ENCODE measurements at regions not wholly inside any gene's neighbourhood (a gene's known extent, or its start where the extent isn't known, plus 50 kb on each side); places are given as distances from the start of the nearest gene placed in this dataset.

DNA sequence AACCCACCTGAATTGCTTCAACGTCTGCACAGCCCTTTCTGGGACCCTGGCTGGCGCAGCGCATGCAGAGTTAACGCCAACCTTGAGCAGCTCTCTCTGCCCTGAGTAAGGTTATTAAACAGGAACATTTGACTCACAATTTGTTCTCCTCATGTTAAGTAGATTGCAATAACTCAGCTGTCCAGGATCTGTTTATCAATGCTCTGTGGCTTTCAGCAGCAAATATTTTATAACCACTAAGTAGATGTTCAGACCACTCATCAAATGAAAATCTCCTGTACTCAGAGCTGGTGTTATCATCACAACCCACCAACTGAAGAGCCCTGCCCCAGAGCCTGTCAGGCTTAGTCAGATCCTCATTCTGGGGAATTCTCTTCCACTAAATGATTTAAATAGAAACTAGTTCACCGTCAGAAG lies 403.0 kb downstream of the ZNF608 start:
- H3K27me3 ChIP-seq (ENCODE audit: control insufficient read depth, insufficient read depth, low read length): no peaks in the 10 kb centered on the region
- no peaks in the 10 kb centered on the region for H3K36me3 ChIP-seq (ENCODE audit: control insufficient read depth, insufficient read depth, low read length)
- H3K4me1 ChIP-seq (ENCODE audit: control insufficient read depth, insufficient read depth, low read length): no peaks in the 10 kb centered on the region
- no peak overlapping the region for H3K9ac ChIP-seq (ENCODE audit: low read length)
- H3K9me3 ChIP-seq (ENCODE audit: control insufficient read depth, low read length): no peaks in the 10 kb centered on the region
- no peak overlapping the region for H3K4me3 ChIP-seq (ENCODE audit: low read length)

DNA sequence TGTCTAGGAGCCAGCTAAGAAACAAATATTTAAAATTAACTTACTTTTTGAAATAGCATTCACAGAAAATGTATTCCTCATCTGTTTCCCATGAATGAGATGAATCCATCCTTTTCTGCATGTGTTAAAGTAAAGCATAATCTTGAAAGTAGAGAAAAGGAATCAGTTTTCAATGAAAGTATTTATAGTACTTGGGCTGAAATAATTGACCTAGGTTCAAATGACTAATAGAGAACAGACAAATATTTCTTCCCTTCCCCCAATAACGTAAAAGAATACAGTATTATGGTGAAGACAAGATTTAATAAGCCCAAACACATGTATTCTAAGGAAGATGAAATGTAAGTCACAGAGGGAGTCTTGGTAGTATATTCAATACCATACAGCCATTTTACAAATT lies 403.5 kb downstream of the ZNF608 start:
- H3K9ac ChIP-seq (ENCODE audit: low read length): no peak overlapping the region
- H3K36me3 ChIP-seq (ENCODE audit: control insufficient read depth, insufficient read depth, low read length): no peaks in the 10 kb centered on the region
- no peaks in the 10 kb centered on the region for H3K9me3 ChIP-seq (ENCODE audit: control insufficient read depth, low read length)
- H3K4me3 ChIP-seq (ENCODE audit: low read length): no peak overlapping the region
- no peaks in the 10 kb centered on the region for H3K4me1 ChIP-seq (ENCODE audit: control insufficient read depth, insufficient read depth, low read length)
- no peaks in the 10 kb centered on the region for H3K27me3 ChIP-seq (ENCODE audit: control insufficient read depth, insufficient read depth, low read length)

DNA sequence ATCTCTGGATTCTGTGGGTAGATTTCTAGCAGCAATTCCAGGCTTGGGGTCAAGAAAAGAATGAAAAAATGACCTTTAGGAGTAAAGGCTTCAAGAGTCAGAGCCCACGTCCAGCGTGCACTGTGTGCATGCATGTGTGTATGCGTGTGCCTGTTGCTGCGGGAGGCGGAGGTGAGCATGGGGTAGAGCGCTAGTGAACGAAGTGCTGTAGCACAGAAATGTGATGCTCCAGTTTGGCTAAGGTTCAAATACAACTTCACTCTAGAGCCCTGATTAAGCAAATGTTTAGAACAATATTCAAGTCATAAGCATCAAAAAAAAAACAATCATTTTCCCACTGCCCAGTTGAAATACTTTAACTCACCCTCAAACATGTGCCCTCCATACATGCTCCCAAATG lies 403.9 kb downstream of the ZNF608 start:
- no peak overlapping the region for H3K4me3 ChIP-seq (ENCODE audit: low read length)
- H3K9ac ChIP-seq (ENCODE audit: low read length): no peak overlapping the region
- H3K4me1 ChIP-seq (ENCODE audit: control insufficient read depth, insufficient read depth, low read length): no peaks in the 10 kb centered on the region
- H3K27me3 ChIP-seq (ENCODE audit: control insufficient read depth, insufficient read depth, low read length): no peaks in the 10 kb centered on the region
- H3K9me3 ChIP-seq (ENCODE audit: control insufficient read depth, low read length): no peaks in the 10 kb centered on the region
- no peaks in the 10 kb centered on the region for H3K36me3 ChIP-seq (ENCODE audit: control insufficient read depth, insufficient read depth, low read length)

DNA sequence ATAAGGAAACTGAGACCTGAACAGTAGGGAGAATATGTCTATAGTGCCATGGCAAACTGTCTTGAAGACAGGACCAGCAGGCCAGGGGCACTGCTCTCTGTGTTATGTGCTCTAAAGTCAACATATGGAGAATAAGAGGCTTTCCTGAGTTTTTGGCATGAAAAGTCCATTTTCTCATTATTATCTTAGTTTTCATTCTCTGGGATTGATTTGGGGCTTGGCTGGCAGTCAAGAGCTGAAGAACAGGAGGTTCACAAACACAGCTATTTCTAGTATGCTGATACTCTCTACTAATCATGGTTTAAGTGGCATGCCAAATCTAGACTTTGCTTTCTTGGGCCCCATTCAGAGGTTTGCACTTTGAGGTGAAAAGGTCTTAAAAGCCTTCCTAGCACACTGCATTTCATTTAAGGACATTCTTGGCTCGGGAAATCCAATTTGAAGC lies 404.4 kb downstream of the ZNF608 start:
- Histone ChIP-seq H3K9ac (ENCODE audit: low read length) (no peak overlapping the region), H3K4me3 (ENCODE audit: low read length) (no peak overlapping the region), H3K27me3 (ENCODE audit: control insufficient read depth, insufficient read depth, low read length) (no peaks in the 10 kb centered on the region), H3K4me1 (ENCODE audit: control insufficient read depth, insufficient read depth, low read length) (no peaks in the 10 kb centered on the region), H3K9me3 (ENCODE audit: control insufficient read depth, low read length) (no peaks in the 10 kb centered on the region), H3K36me3 (ENCODE audit: control insufficient read depth, insufficient read depth, low read length) (no peaks in the 10 kb centered on the region)

DNA sequence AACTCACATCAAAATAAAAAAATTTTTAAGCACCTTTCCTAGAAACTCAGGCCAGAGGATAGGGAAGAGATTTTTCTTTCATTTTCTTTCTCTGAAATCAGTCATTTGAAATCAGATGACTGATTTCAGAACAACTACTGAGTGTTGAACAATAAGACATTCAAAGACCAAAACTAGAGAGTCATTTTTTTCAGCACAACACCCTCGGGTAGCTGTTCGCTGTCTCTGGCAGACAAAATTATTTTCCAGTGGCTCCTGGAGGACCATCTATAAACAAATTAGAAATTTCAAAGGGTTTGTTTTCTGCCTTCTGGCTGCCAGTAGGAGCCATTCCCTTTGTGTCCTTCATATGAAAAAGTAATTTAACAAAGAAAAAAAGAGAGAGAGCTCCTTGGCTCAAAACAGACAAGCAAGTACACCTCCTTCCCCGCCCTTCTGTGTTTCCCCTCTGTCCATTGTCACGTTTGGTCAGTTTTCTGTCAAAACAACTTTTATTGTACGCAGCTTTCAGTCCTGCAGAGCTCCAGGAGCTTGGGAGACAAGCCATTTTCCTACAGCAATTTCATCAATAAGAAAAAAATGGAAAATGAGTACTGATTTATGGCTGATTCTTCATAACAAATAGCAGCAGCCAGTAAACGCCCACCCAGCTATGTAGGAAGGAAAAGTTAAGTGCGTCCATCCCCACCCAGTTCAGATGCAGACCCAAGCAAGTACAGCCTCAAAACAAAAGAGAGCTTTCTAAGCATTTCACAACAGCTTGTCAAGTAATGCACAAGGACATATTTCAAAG lies 405.2 kb downstream of the ZNF608 start:
- Histone ChIP-seq H3K36me3 (ENCODE audit: control insufficient read depth, insufficient read depth, low read length) (no peaks in the 10 kb centered on the region), H3K9ac (ENCODE audit: low read length) (no peak overlapping the region), H3K4me3 (ENCODE audit: low read length) (no peak overlapping the region), H3K9me3 (ENCODE audit: control insufficient read depth, low read length) (no peaks in the 10 kb centered on the region), H3K27me3 (ENCODE audit: control insufficient read depth, insufficient read depth, low read length) (no peaks in the 10 kb centered on the region), H3K4me1 (ENCODE audit: control insufficient read depth, insufficient read depth, low read length) (no peaks in the 10 kb centered on the region)

DNA sequence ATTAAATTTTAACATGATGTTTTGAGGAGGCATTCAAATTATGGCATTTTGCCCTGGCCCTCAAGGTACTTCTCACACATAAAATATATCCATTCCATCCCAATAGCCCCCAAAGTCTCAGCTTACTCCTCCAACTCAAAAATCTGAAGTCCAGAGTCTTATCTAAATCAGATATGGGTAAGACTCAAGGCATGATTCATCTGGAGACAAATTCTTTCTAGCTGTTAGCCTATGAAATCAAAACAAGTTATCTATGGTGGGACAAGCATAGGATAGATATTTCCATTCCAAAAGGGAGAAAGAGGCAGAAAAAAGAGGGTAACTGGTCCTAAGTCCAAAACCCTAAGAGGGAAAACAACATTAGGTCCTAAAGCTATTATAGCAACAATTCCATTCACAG lies 408.4 kb downstream of the ZNF608 start:
- Histone ChIP-seq H3K4me1 (ENCODE audit: control insufficient read depth, insufficient read depth, low read length) (no peaks in the 10 kb centered on the region), H3K9me3 (ENCODE audit: control insufficient read depth, low read length) (no peaks in the 10 kb centered on the region), H3K4me3 (ENCODE audit: low read length) (no peak overlapping the region), H3K9ac (ENCODE audit: low read length) (no peak overlapping the region), H3K27me3 (ENCODE audit: control insufficient read depth, insufficient read depth, low read length) (no peaks in the 10 kb centered on the region), H3K36me3 (ENCODE audit: control insufficient read depth, insufficient read depth, low read length) (no peaks in the 10 kb centered on the region)

DNA sequence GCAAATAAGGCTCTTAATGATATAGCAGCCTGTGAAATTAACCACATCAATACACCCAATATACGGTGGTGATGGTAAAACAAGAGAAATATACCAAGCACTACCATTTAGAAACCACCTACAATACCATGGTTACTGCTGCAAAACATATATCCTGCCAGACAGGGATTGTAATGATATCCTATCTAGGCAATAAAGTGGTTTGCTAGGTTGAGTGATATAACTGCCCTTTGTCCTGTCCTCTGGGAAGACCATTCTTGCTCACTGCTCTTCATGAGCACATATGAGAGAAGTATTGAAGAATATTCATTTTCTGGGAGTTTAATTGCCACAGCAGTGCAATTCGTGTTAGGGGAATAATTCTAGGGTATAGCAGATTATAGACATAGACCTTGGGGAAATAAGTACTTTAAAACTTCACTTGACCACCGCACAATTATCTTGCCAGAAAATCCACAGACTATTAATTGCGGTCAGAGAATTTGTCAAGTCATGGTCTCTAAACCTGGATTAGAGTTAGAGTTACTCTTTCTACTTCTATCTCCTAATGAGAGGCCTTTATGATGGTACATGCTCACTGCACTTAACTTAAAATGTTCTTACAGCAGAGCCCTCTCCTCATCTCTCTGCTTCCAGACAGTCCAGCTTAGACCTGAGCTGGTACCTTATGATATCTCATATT lies 413.0 kb downstream of the ZNF608 start:
- no peaks in the 10 kb centered on the region for H3K36me3 ChIP-seq (ENCODE audit: control insufficient read depth, insufficient read depth, low read length)
- no peak overlapping the region for H3K4me3 ChIP-seq (ENCODE audit: low read length)
- no peaks in the 10 kb centered on the region for H3K27me3 ChIP-seq (ENCODE audit: control insufficient read depth, insufficient read depth, low read length)
- no peaks in the 10 kb centered on the region for H3K4me1 ChIP-seq (ENCODE audit: control insufficient read depth, insufficient read depth, low read length)
- no peaks in the 10 kb centered on the region for H3K9me3 ChIP-seq (ENCODE audit: control insufficient read depth, low read length)
- H3K9ac ChIP-seq (ENCODE audit: low read length): no peak overlapping the region

DNA sequence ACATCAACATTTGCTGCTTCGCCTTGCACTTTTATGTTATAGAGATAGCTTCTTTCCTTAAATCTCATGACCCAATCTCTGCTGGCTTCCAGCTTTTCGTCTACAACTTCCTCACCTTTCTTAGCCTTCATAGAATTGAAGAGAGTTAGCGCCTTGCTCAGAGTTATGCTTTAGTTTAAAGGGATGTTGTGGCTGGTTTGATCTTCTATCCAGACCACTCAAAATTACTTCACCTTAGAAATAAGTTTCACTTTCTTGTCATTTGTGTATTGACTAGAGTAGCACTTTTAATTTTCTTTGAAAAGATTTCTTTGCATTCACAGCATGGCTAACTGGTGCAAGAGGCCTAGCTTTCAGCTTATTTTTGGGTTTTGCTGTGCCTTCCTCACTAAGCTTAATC lies 414.2 kb downstream of the ZNF608 start:
- Histone ChIP-seq H3K9me3 (ENCODE audit: control insufficient read depth, low read length) (no peaks in the 10 kb centered on the region), H3K4me1 (ENCODE audit: control insufficient read depth, insufficient read depth, low read length) (no peaks in the 10 kb centered on the region), H3K36me3 (ENCODE audit: control insufficient read depth, insufficient read depth, low read length) (no peaks in the 10 kb centered on the region), H3K27me3 (ENCODE audit: control insufficient read depth, insufficient read depth, low read length) (no peaks in the 10 kb centered on the region), H3K9ac (ENCODE audit: low read length) (no peak overlapping the region), H3K4me3 (ENCODE audit: low read length) (no peak overlapping the region)

DNA sequence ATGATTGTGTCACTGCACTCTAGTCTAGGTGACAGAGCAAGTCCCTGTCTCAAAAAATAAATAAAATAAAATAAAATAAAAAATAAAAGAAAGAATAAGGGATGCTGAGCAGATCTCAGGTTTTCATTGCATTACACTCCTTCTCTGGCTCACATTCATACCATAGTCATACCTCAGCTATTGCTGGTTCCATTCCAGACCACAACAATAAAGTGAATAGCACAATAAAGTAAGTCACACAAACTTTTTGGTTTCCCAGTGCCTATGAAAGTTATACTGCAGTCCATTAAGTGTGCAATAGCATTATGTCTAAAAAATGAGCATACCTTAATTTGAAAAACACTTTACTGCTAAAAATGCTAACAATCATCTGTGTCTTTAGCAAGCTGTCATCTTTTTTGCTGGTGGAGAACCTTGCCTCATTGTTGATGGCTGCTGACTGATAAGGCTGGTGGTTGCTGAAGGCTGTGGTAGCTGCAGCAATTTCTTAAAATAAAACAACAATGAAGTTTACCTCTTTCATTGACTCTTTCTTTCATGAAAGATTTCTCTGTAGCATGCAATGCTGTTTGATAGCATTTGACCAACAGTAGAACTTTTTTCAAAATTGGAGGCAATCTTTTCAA lies 415.7 kb downstream of the ZNF608 start:
- Histone ChIP-seq H3K36me3 (ENCODE audit: control insufficient read depth, insufficient read depth, low read length) (no peaks in the 10 kb centered on the region), H3K4me1 (ENCODE audit: control insufficient read depth, insufficient read depth, low read length) (no peaks in the 10 kb centered on the region), H3K9me3 (ENCODE audit: control insufficient read depth, low read length) (no peaks in the 10 kb centered on the region), H3K4me3 (ENCODE audit: low read length) (no peak overlapping the region), H3K27me3 (ENCODE audit: control insufficient read depth, insufficient read depth, low read length) (no peaks in the 10 kb centered on the region), H3K9ac (ENCODE audit: low read length) (no peak overlapping the region)

DNA sequence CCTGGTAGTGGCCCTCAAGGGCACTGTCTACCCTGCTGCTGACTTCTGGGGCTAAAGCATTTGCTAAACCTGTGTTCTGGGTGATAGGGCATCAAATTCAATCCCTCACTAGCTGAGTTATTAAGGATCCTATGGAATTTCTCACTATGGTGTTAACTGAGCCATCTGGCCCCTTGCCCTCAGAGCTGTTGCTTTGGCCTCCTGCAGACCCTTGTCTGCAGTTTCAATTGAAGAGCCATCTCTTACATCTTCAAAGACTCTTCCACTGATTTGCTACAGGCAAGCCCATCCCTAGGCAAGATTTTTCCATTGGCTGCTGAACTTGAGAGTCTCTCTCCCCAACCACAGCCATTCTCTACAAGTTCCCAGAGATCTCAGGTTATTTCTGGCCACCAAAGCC lies 418.2 kb downstream of the ZNF608 start:
- Histone ChIP-seq H3K4me1 (ENCODE audit: control insufficient read depth, insufficient read depth, low read length) (no peaks in the 10 kb centered on the region), H3K4me3 (ENCODE audit: low read length) (no peak overlapping the region), H3K27me3 (ENCODE audit: control insufficient read depth, insufficient read depth, low read length) (no peaks in the 10 kb centered on the region), H3K9me3 (ENCODE audit: control insufficient read depth, low read length) (no peaks in the 10 kb centered on the region), H3K9ac (ENCODE audit: low read length) (no peak overlapping the region), H3K36me3 (ENCODE audit: control insufficient read depth, insufficient read depth, low read length) (no peaks in the 10 kb centered on the region)

DNA sequence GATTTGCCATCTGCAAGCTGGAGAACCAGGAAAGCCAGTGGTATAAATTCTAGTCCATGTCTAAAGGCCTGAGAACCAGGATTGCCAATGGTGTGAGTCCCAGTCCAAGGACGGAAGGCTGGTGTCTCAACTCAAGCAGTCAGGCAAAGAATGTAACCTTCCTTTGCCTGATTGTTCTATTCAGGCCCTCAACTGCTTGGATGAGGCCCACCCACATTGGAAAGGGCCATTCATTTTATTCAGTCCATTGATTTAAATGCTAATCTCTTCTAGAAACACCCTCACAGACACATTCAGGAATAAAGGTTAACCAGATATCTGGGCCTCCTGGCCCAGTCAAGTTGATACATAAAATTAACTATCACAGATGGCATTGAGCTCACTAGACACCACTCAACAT lies 427.8 kb downstream of the ZNF608 start:
- Histone ChIP-seq H3K27me3 (ENCODE audit: control insufficient read depth, insufficient read depth, low read length) (no peaks in the 10 kb centered on the region), H3K9me3 (ENCODE audit: control insufficient read depth, low read length) (no peaks in the 10 kb centered on the region), H3K9ac (ENCODE audit: low read length) (no peak overlapping the region), H3K36me3 (ENCODE audit: control insufficient read depth, insufficient read depth, low read length) (no peaks in the 10 kb centered on the region), H3K4me3 (ENCODE audit: low read length) (no peak overlapping the region), H3K4me1 (ENCODE audit: control insufficient read depth, insufficient read depth, low read length) (no peaks in the 10 kb centered on the region)

DNA sequence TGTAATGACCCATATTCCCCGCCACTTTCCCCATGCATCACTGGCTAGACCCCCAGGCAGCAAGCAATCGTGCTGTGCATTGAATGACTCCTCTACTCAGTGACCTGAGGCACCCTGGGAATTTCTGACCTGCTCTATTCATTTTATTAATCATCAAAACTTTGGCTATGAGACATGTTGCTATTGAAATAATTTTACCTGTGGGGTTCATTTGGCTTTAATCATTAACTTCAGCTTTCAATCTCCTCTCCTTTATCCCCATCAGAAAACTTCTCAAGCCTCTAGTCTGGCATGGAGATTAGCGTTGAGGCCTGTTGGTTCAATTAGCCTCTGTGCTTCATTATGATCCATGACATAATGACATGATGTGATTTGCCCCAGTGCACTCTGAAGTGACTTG lies 429.0 kb downstream of the ZNF608 start:
- H3K4me1 ChIP-seq (ENCODE audit: control insufficient read depth, insufficient read depth, low read length): no peaks in the 10 kb centered on the region
- no peak overlapping the region for H3K9ac ChIP-seq (ENCODE audit: low read length)
- H3K27me3 ChIP-seq (ENCODE audit: control insufficient read depth, insufficient read depth, low read length): no peaks in the 10 kb centered on the region
- no peaks in the 10 kb centered on the region for H3K9me3 ChIP-seq (ENCODE audit: control insufficient read depth, low read length)
- no peaks in the 10 kb centered on the region for H3K36me3 ChIP-seq (ENCODE audit: control insufficient read depth, insufficient read depth, low read length)
- H3K4me3 ChIP-seq (ENCODE audit: low read length): no peak overlapping the region

Measured in mucosa of stomach (tissue), 1 donor.